IMR-90 (cell line): ENCODE measurements at regions not wholly inside any gene's neighbourhood (a gene's known extent, or its start where the extent isn't known, plus 50 kb on each side); places are given as distances from the start of the nearest gene placed in this dataset.

Source experiments
- ATAC-seq: fragments of 200-7000 bp; cut with Tn5 transposase; 2 replicates; pipeline ENCODE4 v1.9.1; 2020; ENCODE audit warnings: low read depth, mild to moderate bottlenecking, moderate library complexity
- BruUV-seq: library from RNA; stranded (reverse); fragments of 400-500 nt; replicated peaks from 2 replicates; lab custom pipeline; 2021; lab: Mats Ljungman, UMichigan
- CTCF ChIA-PET: fragments of 300-600 bp; formaldehyde crosslinking; extraction: SDS; loops from one replicate; lab custom pipeline; 2021; ENCODE audit warnings: antibody characterized with exemption; lab: Yijun Ruan, JAX
- POLR2A ChIA-PET: fragments of 300-600 bp; sonication (Branson Sonifier 250); formaldehyde crosslinking; loops from one replicate; lab custom pipeline; 2022; ENCODE audit warnings: antibody characterized with exemption; ENCODE audit not compliant: unreplicated experiment; lab: Charles Lee
- DNase-seq: peaks from one replicate; pipeline ENCODE4 v3.0.0; 2013
- H2AFZ ChIP-seq: replicated peaks from 2 replicates; pipeline ENCODE3; 2013; ENCODE audit warnings: low read length, mild to moderate bottlenecking; ENCODE audit not compliant: poor library complexity
- H2AK5ac ChIP-seq: 2 replicates; pipeline ENCODE4 v1.6.1; 2013; ENCODE audit warnings: low read depth, low read length, inconsistent platforms
- H2AK9ac ChIP-seq: replicated peaks from 2 replicates; pipeline ENCODE3; 2013; ENCODE audit warnings: mild to moderate bottlenecking, low read depth, low read length, moderate library complexity; ENCODE audit not compliant: poor library complexity
- H2BK120ac ChIP-seq: 2 replicates; pipeline ENCODE4 v1.6.1; 2013; ENCODE audit warnings: low read depth, low read length, inconsistent platforms
- H2BK15ac ChIP-seq: 3 replicates; pipeline ENCODE4 v1.6.1; 2013; ENCODE audit warnings: low read depth, low read length, inconsistent platforms
- H2BK20ac ChIP-seq: 2 replicates; pipeline ENCODE4 v1.6.1; 2013; ENCODE audit warnings: low read depth, mild to moderate bottlenecking, inconsistent platforms, low read length, moderate library complexity
- H2BK5ac ChIP-seq: 2 replicates; pipeline ENCODE4 v1.6.1; 2013; ENCODE audit warnings: mild to moderate bottlenecking, low read depth, low read length, inconsistent platforms; ENCODE audit not compliant: poor library complexity, severe bottlenecking
- H3K14ac ChIP-seq: replicated peaks from 2 replicates; pipeline ENCODE4 v1.6.1; 2013; ENCODE audit warnings: low read depth, low read length, inconsistent platforms
- H3K18ac ChIP-seq: 2 replicates; pipeline ENCODE4 v1.6.1; 2013; ENCODE audit warnings: low read depth, low read length, control low read depth
- H3K23ac ChIP-seq: 2 replicates; pipeline ENCODE4 v1.6.1; 2013; ENCODE audit warnings: low read depth, low read length, inconsistent platforms
- H3K27ac ChIP-seq: 2 replicates; pipeline ENCODE4 v1.5.1; 2013; ENCODE audit warnings: mild to moderate bottlenecking, control low read depth, low read length; ENCODE audit not compliant: insufficient read depth
- H3K27me3 ChIP-seq: 2 replicates; pipeline ENCODE4 v1.6.1; 2013; ENCODE audit warnings: low read length; ENCODE audit not compliant: control insufficient read depth, insufficient read depth
- H3K36me3 ChIP-seq: 2 replicates; pipeline ENCODE4 v1.6.1; 2013; ENCODE audit warnings: low read length, mixed read lengths; ENCODE audit not compliant: control insufficient read depth, insufficient read depth
- H3K4ac ChIP-seq: 2 replicates; pipeline ENCODE4 v1.6.1; 2013; ENCODE audit warnings: low read depth, low read length, inconsistent platforms
- H3K4me1 ChIP-seq: 2 replicates; pipeline ENCODE4 v1.6.1; 2013; ENCODE audit warnings: low read length, mixed read lengths; ENCODE audit not compliant: control insufficient read depth, insufficient read depth
- H3K4me2 ChIP-seq: 2 replicates; pipeline ENCODE4 v1.6.1; 2013; ENCODE audit warnings: low read depth, mild to moderate bottlenecking, control low read depth, low read length, moderate library complexity
- H3K4me3 ChIP-seq: 2 replicates; pipeline ENCODE4 v1.5.1; 2013; ENCODE audit warnings: low read depth, mild to moderate bottlenecking, control low read depth, low read length, moderate library complexity; ENCODE audit not compliant: insufficient read depth
- H3K56ac ChIP-seq: 2 replicates; pipeline ENCODE4 v1.6.1; 2013; ENCODE audit warnings: low read length, inconsistent platforms; ENCODE audit not compliant: insufficient read depth; ENCODE audit errors: extremely low read depth
- H3K79me1 ChIP-seq, 2 experiments: 2 replicates each; pipeline ENCODE4 v1.6.1; 2013; ENCODE audit warnings: low read length in 2 of 2, inconsistent platforms in 1 of 2, low read depth in 1 of 2
- H3K9ac ChIP-seq: 2 replicates; pipeline ENCODE4 v1.6.1; 2013; ENCODE audit warnings: low read depth, low read length, control low read depth
- H3K9me1 ChIP-seq: 2 replicates; pipeline ENCODE4 v1.6.1; 2013; ENCODE audit warnings: low read length, inconsistent platforms; ENCODE audit not compliant: insufficient read depth
- H3K9me3 ChIP-seq: 2 replicates; pipeline ENCODE4 v1.6.1; 2013; ENCODE audit warnings: low read length; ENCODE audit not compliant: control insufficient read depth, insufficient read depth
- H4K20me1 ChIP-seq: 2 replicates; pipeline ENCODE4 v1.6.1; 2013; ENCODE audit warnings: low read length, inconsistent platforms; ENCODE audit not compliant: insufficient read depth
- H4K5ac ChIP-seq: 2 replicates; pipeline ENCODE4 v1.6.1; 2013; ENCODE audit warnings: mild to moderate bottlenecking, low read depth, low read length, control low read depth
- H4K8ac ChIP-seq, 2 experiments: 2 replicates each; pipeline ENCODE4 v1.6.1; 2013; ENCODE audit warnings: low read depth in 2 of 2, low read length in 2 of 2, control low read depth in 1 of 2, inconsistent platforms in 1 of 2
- H4K91ac ChIP-seq: 2 replicates; pipeline ENCODE4 v1.6.1; 2013; ENCODE audit warnings: low read depth, low read length, inconsistent platforms; ENCODE audit not compliant: insufficient read depth
- BHLHE40 ChIP-seq: fragments of 150-350 bp; IDR thresholded peaks from 2 replicates; pipeline ENCODE4 v1.6.1; 2016; ENCODE audit warnings: mild to moderate bottlenecking, low read depth, low read length
- MAFK ChIP-seq: IDR thresholded peaks from 2 replicates; pipeline ENCODE4 v1.6.1; 2012; ENCODE audit warnings: low read depth, low read length, improper control_type of control experiment
- MXI1 ChIP-seq: IDR thresholded peaks from 2 replicates; pipeline ENCODE4 v1.6.1; 2012; ENCODE audit warnings: low read depth, mild to moderate bottlenecking, low read length, moderate library complexity, borderline replicate concordance
- WGBS, 2 experiments: methylation state at CpG; one replicate each; pipeline versions ENCODE4 v1.1.5 to v1.1.7; 2013; ENCODE audit warnings: missing lambda C conversion rate in 2 of 2; ENCODE audit not compliant: insufficient read length in 1 of 2; ENCODE audit errors: extremely low coverage in 2 of 2; 5-methylcytosine and 5-hydroxymethylcytosine counted together
- dilution Hi-C: fragments of 300-500 bp; cut with HindIII; formaldehyde crosslinking; loops from one replicate; pipeline ENCODE4 v1.14.3; 2018; ENCODE audit warnings: low sequenced_read_pairs; ENCODE audit not compliant: unreplicated experiment
- in situ Hi-C: fragments of 300-500 bp; cut with MboI; formaldehyde crosslinking; loops from 3 replicates; pipeline ENCODE4 v1.14.3; 2019; ENCODE audit warnings: low sequenced_read_pairs, inconsistent platforms, mixed read lengths
- intact Hi-C: fragments of 100-400 bp; cut with micrococcal nuclease; formaldehyde crosslinking; loops from 2 replicates; pipeline ENCODE4 v1.10.0; 2022

DNA sequence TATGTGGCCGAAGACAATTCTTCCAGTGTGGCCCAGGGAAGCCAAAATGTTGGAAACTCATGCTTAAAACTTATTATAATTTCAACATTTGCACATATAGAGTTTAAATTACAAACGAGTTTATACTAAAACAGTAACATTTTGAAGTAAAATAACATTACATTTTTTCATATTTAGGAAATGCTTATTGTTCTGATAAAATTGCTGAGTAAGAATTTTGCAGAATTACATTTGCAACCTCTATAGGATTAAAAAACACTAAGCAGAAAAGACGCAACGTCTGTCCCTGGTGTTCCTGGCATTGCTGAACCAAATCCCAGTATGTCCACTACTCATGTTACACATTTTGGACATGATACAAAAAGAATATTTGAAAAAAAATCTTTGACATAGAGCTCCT, 1241.2 kb downstream of the SUCLG1 start:
- Histone ChIP-seq H4K8ac (no peak overlapping the region), H3K27ac (no peak overlapping the region), H2BK5ac (no peak overlapping the region), H3K18ac (no peak overlapping the region), H3K27me3 (no peaks in the 10 kb centered on the region), H2AK9ac (no peak overlapping the region), H2AFZ (no peak overlapping the region), H3K9me3 (no peaks in the 10 kb centered on the region), H3K36me3 (no peaks in the 10 kb centered on the region), H3K4ac (no peak overlapping the region), H3K4me3 (no peak overlapping the region), H4K91ac (no peak overlapping the region), H3K56ac (no peak overlapping the region), H3K4me1 (no peaks in the 10 kb centered on the region), H3K23ac (no peak overlapping the region), H2BK120ac (no peak overlapping the region), H3K9ac (no peak overlapping the region), H3K79me1 (no peaks in the 10 kb centered on the region), H3K9me1 (no peaks in the 10 kb centered on the region), H2BK15ac (no peak overlapping the region), H2BK20ac (no peak overlapping the region), H4K5ac (no peak overlapping the region), H4K20me1 (no peaks in the 10 kb centered on the region), H2AK5ac (no peak overlapping the region), H3K4me2 (no peak overlapping the region), H3K14ac (no peak overlapping the region)
- TF ChIP-seq BHLHE40 (no peak), MAFK (peak; percentile 84), MXI1 (no peak)
- no peak for DNase-seq
- ChIA-PET POLR2A (no interaction called here), CTCF (no interaction called here)
- no CpG with 5 or more reads among the region's 4 CpGs for WGBS, 2 experiments
- in situ Hi-C loops, result no loop called here
- dilution Hi-C loops, result no loop called here
- no TSS peak for BruUV-seq
- no peak for ATAC-seq
- intact Hi-C loops, result no loop called here
